Right ventricle myocardium superior (tissue), 1 donor: ENCODE measurements at regions not wholly inside any gene's neighbourhood (a gene's known extent, or its start where the extent isn't known, plus 50 kb on each side); places are given as distances from the start of the nearest gene placed in this dataset.

ENCODE experiments used
- ATAC-seq: fragments of 200-7000 bp; cut with Tn5 transposase; one replicate; pipeline ENCODE4 v1.9.1; 2020; ENCODE audit warnings: mild to moderate bottlenecking; ENCODE audit not compliant: poor library complexity
- DNase-seq: peaks from one replicate; pipeline ENCODE4 v3.0.0-alpha.2; 2020
- intact Hi-C: fragments of 100-400 bp; cut with DNase I; formaldehyde crosslinking; loops from one replicate; pipeline ENCODE4 v1.11.2; 2022
- donor health status: DM: no; HTN: yes; CAD: no; lungs with severe emphysema.

DNA sequence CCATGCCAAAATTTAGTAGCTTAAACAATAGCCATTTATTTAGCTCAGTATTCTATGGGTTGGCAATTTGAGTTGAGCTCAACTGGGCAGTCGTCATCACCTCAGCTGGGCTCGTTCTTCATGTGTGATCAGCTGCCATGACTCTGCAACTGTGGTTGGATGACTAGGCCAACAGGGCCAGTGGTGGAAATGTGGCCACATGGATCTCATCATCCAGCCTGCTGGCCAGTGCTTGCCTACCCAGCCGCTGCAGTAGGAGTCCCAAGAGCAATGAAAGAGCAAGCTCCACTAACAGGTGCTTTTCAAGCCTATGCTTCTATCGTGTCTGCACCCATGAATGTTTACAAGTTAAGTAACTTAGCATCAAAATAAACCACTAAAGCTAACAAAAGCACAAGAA lies 158.0 kb downstream of the ATPSCKMT start:
- DNase-seq = no peak
- intact Hi-C loops = no loop called here
- ATAC-seq = no peak

DNA sequence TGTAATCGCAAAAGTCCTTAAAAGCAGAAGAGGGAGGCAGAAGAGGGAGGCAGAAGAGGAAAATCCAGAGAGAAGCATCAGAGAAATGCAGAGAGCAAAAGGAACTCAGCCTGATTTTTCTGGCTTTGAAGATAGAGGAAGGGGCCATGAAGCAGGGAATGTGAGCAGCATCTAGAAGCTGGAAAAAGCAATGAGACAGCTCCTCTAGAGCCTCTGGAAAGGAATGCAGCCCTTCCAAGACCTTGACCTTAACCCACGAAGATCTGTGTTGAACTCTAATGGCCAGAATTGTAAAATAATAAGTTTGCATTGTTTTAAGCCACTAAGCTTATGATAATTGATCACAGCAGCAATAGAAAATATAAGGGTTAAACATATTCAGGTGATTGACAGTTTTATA lies 159.6 kb downstream of the ATPSCKMT start:
- DNase-seq (no peak), ATAC-seq (no peak)
- intact Hi-C loops = no loop called here

GRCh38 chr5:10085185-10085584 lies 164.5 kb downstream of the ATPSCKMT start:
- DNase-seq (no peak), ATAC-seq (no peak)
- intact Hi-C loops = no loop called here

DNA sequence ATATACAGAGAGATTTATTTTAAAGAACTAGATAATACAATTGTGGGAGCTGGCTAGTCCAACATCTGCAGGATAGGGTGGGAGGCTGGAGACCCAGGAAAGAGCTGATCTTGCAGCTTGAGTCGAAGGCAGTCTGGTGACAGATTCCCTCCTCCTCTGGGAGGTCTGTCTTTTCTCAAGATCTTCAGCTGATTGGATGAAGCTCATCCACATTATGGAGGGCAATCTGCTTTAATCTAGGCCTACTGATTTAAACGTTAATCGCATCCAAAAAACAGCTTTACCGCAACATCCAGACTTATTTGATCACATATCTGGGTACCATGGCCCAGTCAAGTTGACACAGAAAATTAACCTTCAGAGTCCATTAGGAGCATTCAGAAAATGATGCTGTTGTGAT lies 168.1 kb downstream of the ATPSCKMT start:
- intact Hi-C loops = no loop called here
- DNase-seq = no peak
- ATAC-seq = no peak

DNA sequence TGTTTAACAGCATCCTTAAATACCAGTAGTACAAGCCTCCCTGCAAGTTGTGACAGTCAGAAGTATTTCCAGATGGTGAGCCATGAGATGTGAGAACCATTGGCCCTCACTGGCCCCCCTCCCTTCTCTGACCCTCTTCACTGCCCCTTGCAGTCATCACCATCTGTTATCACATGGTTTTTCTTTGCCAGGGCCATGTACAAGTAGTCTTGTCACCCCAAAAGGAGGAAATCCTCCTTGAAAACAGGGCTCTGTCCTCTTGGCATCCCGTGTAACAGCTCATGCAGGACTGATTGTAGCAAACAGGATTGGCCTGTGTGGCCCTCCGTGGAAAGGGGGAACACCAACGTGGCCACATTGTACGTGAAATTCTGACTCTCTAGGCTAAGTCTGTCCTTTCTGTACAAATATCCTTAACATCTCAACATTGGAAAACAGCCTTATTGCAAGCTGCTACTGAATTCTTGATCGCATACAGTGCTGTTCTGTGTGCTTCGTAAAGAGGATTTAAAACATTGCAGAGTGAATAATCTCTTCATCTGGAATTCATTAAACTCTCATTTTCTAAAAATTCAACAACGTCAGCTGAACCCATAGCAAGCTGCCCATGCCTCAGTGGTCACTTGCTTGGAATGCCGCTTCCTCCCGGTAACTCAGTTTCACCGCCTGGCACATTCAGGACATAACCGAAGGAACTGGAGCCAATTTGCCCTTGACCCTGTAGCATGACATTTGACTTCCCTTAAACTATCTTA lies 171.7 kb downstream of the ATPSCKMT start:
- no peak for ATAC-seq
- DNase-seq = no peak
- intact Hi-C loops = no loop called here

GRCh38 chr5:10073441-10074104 lies 176.1 kb downstream of the ATPSCKMT start:
- DNase-seq (no peak), ATAC-seq (no peak)
- intact Hi-C loops = no loop called here

DNA sequence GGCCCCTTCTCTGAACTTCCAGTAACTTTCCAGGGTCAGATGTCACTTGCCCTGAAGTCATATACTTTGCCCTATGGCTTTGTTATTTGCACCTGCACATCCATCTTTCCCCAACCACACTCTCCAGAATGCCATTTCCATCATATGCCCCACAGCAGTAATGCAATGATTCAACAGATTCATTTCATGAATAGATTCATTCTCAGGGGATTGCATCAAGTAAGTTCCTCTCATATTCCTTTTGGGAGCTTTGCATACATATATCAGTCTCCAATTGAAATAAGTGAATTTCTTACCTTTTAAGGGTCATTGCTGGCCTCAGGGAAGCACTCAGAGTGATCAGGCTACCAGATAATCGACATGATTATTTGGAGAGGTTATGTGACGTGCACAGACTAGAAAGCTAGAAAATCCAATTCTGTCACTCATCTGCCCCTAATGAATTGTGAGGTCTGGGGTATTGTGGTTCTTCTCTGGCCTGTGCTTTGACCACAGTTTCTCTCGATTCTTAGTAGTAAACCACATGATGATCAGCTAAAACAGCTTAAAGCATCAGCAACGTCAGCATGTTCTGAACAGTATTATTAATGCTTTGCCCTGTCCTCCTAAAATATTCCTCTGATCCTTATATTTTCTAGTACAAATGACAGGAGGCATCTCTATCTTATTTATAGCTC lies 179.9 kb downstream of the ATPSCKMT start:
- intact Hi-C loops = no loop called here
- ATAC-seq (no peak), DNase-seq (no peak)

DNA sequence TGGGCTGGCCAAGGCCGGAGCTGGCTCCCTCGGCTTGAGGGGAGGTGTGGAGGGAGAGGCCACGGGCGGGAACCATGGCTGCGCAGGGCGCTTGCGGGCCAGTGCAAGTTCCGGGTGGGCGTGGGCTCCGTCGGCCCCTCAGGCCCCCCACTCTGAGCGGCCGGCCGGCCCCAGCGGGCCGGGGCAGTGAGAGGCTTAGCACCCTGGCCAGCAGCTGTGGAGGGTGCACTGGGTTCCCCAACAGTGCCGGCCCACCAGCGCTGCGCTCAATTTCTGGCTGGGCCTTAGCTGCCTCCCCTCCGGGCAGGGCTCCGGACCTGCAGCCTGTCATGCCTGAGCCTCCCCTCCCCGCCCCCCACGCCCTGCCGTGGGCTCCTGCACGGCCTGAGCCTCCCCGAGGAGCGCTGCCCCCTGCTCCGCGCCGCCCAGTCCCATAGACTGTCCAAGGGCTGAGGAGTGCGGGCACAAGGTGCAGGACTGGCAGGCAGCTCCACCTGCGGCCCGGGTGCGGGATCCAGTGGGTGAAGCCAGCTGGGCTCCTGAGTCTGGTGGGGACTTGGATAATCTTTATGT lies 184.2 kb downstream of the ATPSCKMT start:
- ATAC-seq (no peak), DNase-seq (no peak)
- intact Hi-C loops = no loop called here

- DNase-seq (no peak), ATAC-seq (no peak)
- intact Hi-C loops = no loop called here
These were observed 185.0 kb downstream of the ATPSCKMT start for GRCh38 chr5:10064546-10065195.

GRCh38 chr5:10063997-10064396 lies 185.7 kb downstream of the ATPSCKMT start:
- ATAC-seq (no peak), DNase-seq (no peak)
- intact Hi-C loops = no loop called here

DNA sequence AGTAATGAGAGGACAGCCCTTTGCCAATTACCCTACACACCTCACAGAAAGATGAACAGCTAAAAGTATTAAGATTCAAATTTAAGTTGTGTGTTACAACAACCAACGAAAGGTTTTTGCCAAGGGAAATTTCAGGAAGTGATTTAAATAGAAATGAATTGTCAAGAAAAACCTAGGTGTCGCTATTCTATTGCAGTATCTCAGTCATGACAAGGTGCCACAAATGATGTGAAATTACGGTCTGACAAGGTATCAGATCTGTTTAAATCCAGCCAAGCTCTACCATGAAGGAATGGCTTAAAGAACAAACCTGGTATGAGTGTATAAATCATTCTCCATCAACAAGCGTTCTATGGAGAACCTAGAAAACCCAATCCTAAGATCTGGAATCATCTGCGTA lies 189.7 kb downstream of the ATPSCKMT start:
- intact Hi-C loops = no loop called here
- ATAC-seq (no peak), DNase-seq (no peak)

GRCh38 chr5:10059556-10059955 lies 190.1 kb downstream of the ATPSCKMT start:
- intact Hi-C loops = no loop called here
- DNase-seq (no peak), ATAC-seq (no peak)

- DNase-seq (no peak), ATAC-seq (no peak)
- intact Hi-C loops = no loop called here
These were observed 192.3 kb downstream of the ATPSCKMT start for GRCh38 chr5:10057356-10057755.

DNA sequence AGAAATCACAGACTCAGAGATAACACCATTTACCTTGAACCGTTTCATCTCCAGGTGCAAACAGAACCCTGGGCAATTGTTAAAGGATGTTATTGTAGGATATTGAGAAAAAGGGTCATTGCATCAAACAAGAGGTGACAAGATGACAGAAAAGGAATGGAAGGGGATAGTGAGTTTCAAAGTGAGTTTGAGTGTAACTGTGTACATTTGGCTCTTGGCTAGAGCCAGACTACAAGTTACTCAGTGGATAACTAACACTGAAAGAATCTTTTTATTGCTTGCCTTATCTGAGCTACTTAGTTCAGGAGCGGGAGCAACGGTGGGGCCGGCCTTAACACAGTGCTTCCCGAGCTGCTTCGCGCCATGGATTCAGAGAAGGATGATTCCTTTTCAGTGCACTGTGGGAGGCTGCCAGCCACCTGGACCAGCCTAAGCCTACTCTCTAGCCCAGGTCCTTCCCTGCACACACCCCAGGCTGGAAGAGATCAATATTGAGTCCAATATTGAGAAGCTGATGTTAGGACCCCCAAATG lies 193.4 kb downstream of the ATPSCKMT start:
- no peak for DNase-seq
- ATAC-seq = no peak
- intact Hi-C loops = no loop called here

DNA sequence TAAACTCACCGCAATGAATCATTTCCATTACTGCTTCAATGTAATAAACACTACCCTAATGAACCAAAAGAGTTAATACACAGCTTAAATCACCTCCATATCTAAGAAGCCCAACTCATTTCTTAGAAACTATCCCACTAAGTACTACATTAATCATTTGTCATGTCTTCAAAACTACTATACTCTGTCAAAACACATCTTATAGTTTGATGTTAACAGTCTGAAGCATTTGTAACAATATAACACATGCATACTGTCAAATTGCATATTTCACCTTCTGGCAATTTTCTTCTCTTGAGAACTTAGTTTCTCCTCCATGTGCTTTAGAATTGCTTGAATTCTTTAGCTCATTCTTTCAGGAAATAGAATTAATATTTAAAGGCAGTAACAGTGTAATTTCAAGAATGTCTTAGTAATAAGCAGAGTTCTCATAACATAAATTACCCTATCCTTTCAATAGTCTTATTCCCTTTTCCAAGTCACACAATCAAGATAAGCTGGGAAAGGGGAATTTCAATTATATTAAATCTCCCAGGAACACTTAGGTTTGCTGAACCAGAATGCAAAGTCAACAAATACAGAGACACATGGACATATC lies 199.7 kb downstream of the ATPSCKMT start:
- DNase-seq (no peak), ATAC-seq (no peak)
- intact Hi-C loops = no loop called here

GRCh38 chr5:10046676-10047075 lies 203.0 kb downstream of the ATPSCKMT start:
- ATAC-seq = no peak
- intact Hi-C loops = no loop called here
- DNase-seq = no peak

DNA sequence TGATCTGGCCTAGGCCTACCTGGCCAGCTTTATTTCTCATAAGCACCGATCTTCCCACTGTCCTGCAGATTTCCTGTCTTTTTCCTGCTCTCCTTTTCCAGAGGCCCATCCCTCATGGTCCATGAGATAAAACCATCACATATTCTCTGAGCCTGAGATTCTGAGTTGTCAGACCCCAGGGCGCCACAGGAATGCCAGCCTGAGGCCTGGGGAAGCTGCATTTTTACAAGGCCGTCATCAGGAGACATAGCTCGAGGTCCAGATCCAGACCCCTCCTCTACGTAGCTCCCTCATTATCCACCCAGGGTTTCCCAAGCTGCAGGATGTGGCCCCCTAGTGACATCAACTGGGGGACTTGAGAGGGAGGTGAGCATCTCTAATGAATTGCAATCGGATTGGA lies 204.3 kb downstream of the ATPSCKMT start:
- intact Hi-C loops = no loop called here
- DNase-seq = no peak
- no peak for ATAC-seq

GRCh38 chr5:10036136-10036815 lies 213.4 kb downstream of the ATPSCKMT start:
- intact Hi-C loops = no loop called here

More at GRCh38 chr5:10036136-10036815, 213.4 kb downstream of the ATPSCKMT start:
- ATAC-seq (no peak), DNase-seq (no peak)
